Neural cell (in vitro differentiated cells): ENCODE measurements at regions not wholly inside any gene's neighbourhood (a gene's known extent, or its start where the extent isn't known, plus 50 kb on each side); places are given as distances from the start of the nearest gene placed in this dataset.

Source experiments
- CTCF ChIP-seq: fragments of 450-650 bp; IDR thresholded peaks from 2 replicates; pipeline ENCODE4 v1.5.1; 2014; ENCODE audit warnings: antibody characterized with exemption, mild to moderate bottlenecking, moderate library complexity; ENCODE audit not compliant: poor library complexity, severe bottlenecking
- POLR2AphosphoS5 ChIP-seq: IDR thresholded peaks from 2 replicates; pipeline ENCODE4 v1.6.1; 2012
- REST ChIP-seq: IDR thresholded peaks from 2 replicates; pipeline ENCODE4 v1.6.1; 2012; ENCODE audit warnings: borderline replicate concordance

GRCh38 chr4:33116871-33117270 is 2396.7 kb downstream of the PCDH7 start:
- TF ChIP-seq CTCF: no peak
- no peak for TF ChIP-seq POLR2AphosphoS5
- no peak for TF ChIP-seq REST
